GM12801 (cell line): ENCODE measurements at regions not wholly inside any gene's neighbourhood (a gene's known extent, or its start where the extent isn't known, plus 50 kb on each side); places are given as distances from the start of the nearest gene placed in this dataset.

Experiments used
- TF ChIP-seq, protein P1 (sequence below): IDR thresholded peaks from one replicate; pipeline ENCODE4 v1.5.1; 2011; ENCODE audit warnings: control low read depth; ENCODE audit not compliant: insufficient read length; ENCODE audit errors: extremely low read depth

DNA sequence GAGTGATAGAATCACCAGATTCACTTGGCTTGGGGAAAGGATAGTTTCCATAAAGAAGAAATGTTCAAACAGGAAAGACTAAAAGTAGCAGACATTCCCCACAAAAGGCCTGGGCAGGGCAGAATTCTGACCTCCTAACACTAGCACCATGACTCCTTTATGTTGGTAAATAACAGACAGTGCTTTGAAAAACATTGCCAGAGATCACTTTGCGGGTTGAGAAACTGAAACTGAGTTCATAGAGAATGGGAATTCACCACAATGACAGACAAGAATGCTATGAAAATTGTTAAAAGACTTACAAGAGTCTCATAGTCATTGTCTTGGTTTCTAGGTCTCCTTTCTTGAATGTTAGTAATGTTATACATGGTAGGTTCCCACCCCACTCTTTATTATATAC lies 172.5 kb upstream of the GLRA1 start:
- TF ChIP-seq, protein P1, sequence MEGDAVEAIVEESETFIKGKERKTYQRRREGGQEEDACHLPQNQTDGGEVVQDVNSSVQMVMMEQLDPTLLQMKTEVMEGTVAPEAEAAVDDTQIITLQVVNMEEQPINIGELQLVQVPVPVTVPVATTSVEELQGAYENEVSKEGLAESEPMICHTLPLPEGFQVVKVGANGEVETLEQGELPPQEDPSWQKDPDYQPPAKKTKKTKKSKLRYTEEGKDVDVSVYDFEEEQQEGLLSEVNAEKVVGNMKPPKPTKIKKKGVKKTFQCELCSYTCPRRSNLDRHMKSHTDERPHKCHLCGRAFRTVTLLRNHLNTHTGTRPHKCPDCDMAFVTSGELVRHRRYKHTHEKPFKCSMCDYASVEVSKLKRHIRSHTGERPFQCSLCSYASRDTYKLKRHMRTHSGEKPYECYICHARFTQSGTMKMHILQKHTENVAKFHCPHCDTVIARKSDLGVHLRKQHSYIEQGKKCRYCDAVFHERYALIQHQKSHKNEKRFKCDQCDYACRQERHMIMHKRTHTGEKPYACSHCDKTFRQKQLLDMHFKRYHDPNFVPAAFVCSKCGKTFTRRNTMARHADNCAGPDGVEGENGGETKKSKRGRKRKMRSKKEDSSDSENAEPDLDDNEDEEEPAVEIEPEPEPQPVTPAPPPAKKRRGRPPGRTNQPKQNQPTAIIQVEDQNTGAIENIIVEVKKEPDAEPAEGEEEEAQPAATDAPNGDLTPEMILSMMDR = no peak

DNA sequence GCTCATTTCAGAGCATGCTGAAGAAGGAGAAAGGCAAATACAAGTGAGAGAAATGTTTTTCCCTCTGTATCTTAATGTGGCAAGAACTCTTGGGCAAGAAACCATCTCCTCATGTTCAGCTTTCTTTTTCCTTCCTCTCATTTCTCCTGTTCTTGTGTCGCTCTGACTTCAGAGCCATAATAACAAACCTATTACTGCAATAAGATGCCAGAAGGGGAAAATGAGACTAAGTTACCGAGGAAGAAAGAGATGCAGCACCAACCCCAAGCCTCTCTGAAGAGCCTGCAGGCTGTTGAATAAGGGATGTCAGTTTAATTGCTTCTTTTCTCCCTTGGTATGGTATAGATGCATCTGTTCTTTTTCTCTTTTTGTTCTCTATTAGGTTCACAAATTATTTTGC lies 170.1 kb upstream of the GLRA1 start:
- TF ChIP-seq, protein P1 = no peak

DNA sequence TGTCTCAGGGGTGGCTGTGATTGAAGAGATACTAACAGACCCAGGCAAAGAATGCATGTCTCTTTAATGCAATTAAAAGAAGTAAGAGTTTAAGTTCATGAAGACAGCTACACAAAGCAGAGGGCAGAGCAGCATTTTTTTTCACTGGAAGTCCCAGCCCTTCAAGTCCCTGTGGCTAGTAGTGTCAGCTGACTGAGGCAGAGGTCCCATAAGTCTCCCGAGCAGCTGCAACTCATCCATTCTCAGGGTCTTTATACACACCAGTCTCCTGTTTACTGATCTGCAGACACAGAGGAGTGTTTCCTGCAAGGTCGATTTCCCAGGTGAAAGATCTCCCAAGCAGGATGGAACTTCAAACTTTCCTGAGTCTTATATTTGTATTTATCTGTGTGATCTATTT lies 169.4 kb upstream of the GLRA1 start:
- TF ChIP-seq, protein P1 = no peak

DNA sequence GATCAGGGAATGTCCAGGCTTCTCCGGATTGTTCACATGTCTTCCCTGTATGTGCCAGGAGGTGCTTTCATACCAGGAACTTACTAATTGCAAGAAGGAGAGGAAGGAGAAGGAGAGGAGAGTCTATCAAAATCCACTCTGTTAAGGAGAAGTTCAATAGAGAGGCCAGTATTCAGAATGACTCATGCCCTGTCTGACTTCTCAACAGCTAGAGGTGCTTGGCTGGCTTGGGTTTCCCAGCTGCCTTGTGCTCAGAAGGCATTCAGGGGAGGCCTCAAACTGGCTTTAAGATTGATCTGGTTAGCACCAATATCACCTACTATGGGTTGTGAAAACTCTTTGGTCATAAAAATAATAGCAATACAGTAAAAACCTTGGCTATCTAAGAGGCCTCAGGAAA lies 167.9 kb upstream of the GLRA1 start:
- TF ChIP-seq, protein P1 = no peak

DNA sequence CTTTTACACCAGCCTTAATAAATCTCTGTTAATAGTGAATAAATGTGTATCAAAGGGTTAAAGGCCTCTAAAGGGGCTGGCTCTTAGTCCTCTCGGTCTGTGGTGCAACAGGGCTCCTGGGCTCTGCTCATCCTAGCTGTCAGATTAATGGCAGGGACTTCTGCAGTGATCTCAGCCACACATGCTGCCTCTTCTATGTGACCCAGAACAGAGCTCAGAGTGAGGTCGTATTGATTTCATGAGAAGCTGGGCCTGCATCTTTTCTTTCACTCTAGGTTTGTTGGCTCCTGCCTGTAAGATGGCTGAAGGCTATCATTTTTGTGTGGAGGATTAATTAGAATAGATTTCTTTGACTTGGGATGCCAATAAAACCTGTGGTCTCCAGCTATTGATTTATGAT lies 165.0 kb upstream of the GLRA1 start:
- TF ChIP-seq, protein P1 = no peak

DNA sequence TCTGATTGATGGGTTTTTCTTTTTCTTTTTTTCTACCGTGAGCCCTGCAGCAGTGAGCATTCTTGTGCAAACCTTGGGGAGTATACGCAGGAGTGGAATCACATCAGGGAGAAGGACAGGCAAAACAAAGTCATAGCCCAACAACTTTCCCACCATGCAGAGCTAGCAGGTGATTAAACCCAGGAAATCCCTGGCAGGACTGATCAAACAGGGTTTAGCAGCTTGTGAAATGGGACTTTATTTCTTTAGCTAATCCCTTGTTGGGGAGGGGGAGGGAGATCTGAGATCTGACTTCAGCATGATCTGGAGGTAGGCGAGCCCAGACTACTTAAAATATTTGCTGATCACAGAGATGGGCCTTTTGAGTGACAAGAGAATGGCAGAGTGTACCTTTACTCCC lies 162.0 kb upstream of the GLRA1 start:
- TF ChIP-seq, protein P1 = no peak

DNA sequence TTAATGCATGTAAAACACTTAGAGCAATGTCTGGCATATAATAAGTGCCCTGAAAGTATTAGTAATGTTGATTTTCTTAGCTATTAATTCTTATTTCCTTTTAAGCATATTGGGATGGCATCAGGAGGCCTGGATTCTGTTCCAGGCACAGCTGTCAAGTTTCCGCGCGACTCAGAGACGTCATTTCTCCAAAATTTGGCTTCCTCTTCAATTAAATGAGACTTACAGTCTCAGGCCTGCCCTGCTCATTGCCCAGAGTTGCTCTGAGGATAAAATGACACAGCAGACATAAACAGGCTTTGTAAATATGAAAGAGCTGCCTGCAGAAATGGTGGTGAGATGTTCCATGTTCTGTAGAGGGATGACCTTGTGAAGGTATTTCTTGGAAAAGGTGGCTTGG lies 159.8 kb upstream of the GLRA1 start:
- TF ChIP-seq, protein P1 = no peak

DNA sequence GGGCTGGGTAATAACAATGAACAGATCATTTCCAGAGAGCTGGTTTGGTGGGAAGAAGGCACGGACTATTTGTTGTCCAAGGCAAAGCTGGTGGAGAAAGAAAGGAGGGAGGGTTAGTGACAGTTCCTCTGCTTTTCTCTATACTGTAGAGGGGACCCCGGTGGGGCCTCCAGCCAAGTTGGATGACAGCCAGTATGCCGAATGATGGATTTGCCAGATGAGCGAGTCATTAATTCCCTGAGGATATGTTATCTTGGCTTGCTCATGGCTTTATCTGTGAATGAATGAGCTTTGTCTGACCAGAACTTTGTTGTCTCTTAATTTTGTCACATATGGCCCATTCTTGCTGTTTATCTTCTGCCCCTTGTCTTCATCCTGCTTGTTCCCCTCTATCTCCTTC lies 158.6 kb upstream of the GLRA1 start:
- TF ChIP-seq, protein P1 = no peak
